Renal cortex interstitium (tissue), 11 donors: ENCODE measurements at regions not wholly inside any gene's neighbourhood (a gene's known extent, or its start where the extent isn't known, plus 50 kb on each side); places are given as distances from the start of the nearest gene placed in this dataset.

Experiments used
- DNase-seq, 11 donors: peaks; one replicate each; pipeline ENCODE4 v3.0.0-alpha.2; 2013; ENCODE audit warnings: low read depth in 9 of 11, low spot score in 4 of 11; ENCODE audit errors: extremely low read depth in 1 of 11

DNA sequence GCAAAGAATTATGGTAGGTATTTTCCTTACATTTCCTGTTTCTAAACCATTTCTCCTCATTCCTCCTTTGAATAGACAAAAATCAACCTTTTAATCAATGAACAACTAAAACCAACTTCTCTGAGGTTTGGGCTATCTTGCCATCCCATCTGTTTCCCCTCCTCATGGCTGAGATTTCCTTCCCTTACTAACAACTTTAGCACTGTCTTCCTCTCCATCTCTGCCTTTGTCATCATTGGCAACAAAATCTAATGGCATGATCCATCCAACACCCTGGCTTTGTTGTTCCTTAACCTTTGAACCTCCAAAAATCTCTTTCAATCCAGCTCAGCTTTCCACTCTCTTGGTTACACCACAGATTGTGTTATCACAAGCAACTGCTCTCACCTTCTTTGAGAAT is 95.3 kb upstream of the FAM136A start:
- DNase-seq, result no peak

DNA sequence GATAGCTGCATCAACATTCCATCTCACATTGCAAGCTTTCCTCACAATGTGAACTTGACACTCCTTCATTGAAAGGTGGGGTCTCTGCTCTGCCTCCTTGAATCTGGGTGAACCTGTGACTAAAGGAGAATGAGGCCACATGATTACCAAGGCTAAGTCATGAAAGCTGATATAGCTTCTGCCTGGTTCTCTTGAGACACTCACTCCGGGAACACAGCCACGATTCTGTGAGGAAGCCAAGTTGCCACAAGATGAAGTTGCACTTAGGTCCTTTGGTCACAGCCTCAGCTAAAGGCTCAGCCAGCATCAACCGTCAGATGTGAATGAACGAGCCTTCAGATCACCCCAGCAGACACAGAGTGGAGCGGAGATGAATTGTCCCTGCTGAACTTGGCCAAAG is 94.7 kb upstream of the FAM136A start:
- no peak for DNase-seq

DNA sequence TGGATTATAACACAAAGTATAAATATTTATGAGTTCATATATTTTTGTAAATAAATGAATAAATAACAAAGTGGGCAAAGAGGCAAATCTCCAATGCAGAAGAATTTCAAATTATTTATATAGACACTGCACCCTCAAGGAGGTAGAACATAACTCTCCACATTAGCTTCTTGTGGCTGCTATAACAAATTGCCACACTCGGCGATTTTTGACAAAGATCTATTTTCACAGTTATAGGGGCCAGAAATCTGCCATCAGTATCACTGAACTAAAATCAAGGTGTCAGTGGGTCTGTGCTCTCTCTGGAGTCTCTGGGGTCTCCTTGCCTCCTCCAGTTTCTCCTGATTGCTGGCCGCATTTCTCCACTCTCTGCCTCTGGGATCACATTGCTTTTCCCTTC is 92.0 kb upstream of the FAM136A start:
- DNase-seq, result no peak

DNA sequence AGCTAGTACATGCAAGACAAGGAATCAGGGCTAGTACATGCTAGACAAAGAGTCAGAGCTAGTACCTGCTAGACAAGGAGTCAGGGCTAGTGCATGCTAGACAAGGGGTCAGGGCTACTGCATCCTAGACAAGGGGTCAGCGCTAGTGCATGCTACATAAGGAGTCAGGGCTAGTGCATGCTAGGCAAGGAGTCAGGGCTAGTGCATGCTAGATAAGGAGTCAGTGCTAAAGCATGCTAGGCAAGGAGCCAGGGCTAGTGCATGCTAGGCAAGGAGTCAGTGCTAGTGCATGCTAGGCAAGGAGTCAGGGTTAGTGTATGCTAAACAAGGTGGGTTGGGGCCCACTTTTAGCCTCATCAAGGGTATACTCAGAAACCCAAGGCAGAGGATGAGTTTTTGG is 90.1 kb upstream of the FAM136A start:
- no peak for DNase-seq

DNA sequence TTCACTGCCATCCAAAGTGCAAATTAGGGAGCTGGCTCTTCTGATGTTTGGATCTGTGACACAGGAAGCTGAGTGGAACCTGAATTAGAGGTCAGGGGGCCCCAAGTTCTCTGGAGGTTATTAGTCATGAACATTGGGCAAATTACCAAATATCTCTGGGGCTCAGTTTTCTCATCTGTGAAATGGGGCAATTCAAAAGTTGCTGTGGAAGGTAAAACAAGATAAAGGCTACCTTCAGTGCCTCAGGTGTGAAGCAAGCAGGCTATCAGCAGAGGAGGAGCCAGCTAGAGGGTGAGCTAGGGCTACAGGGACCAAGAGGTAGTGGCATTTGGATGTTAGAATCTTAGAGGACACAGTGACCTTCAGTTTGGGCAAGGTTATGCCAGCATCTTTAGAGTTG is 89.4 kb upstream of the FAM136A start:
- no peak for DNase-seq

DNA sequence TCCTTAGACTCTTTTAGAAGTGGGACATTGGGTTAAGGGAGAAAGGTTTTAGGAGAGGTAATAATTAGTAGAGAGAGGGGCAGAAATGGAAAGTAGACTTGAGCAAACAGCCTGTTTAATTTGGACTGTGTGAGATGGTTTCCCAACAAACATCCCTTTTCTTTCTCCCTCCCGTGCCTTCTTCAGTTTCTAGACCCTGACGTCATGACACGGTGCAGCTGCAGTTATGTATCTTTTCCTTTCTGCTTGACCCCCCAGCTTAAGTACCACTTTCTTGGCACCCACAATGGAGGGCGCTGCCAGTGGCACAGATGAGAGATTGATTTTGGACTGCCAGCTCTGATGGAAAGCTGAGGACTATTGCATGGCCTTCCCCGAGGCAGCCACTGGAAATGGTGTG is 86.9 kb upstream of the FAM136A start:
- DNase-seq, result no peak

DNA sequence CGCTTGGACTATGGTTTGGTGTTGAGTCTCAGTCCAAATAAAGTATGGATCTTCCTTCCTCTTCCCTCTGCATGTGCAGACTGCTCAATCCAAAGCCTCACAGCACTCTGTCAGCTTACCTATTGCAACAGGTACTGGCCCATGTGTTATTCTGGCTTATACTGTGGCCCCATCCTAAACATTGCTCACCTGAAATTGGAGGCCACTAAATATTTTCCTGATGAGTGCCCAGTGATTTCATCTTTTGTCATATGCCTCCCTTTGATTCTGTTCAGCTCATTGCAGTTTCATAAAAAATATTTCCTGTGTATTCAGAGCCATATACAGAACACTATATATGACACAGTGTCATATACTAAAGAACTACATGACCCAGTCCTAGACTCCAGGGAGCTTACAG is 86.3 kb upstream of the FAM136A start:
- no peak for DNase-seq

DNA sequence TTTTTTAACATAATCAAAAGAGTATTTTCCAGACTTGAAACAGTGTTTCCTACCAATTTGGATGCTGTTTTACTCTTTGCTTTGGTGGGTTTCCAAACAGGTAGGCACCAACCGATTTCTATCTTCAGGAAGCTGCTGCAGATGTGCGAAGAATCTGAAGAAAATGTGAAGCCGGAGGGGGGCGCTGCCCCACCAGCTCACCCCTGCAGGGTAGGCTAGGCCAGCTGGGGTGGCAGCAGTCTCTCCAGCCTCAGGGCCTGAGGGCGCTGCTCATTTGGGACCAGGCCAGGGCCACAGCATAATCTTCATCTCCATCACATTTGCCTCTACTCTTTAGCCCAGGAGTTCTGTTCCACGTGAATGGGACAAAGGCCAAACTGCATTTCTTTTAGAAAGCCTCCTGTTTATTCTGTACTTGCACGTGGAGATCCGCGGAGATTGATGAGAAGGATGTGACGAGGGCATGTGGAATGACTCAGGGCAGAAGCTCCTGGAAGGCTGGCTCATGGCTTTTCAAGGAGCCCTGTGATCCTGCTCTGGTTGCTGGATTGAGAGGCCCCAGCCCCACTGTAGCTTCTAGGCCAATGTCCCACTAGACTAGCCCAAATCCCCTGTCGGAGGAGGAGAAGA is 84.2 kb upstream of the FAM136A start:
- DNase-seq, result no peak

DNA sequence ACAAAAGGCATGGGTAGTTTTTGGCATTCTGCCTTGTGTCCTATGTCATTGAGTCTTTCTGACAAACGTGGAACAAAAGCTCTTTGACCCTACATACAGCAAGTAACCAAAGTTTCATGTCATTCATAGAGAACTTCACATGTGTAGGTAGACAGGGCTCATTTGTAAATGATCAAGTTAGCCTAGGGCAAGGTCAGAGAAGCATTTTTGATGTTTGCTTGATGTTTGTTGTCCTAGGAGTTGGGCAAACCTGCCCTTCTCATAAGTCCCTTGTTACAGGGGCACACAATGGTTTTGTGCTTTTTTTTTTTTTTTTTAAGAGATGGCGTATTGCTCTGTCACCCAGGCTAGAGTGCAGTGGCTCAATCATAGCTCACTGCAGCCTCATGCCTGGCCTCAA is 83.3 kb upstream of the FAM136A start:
- no peak for DNase-seq

DNA sequence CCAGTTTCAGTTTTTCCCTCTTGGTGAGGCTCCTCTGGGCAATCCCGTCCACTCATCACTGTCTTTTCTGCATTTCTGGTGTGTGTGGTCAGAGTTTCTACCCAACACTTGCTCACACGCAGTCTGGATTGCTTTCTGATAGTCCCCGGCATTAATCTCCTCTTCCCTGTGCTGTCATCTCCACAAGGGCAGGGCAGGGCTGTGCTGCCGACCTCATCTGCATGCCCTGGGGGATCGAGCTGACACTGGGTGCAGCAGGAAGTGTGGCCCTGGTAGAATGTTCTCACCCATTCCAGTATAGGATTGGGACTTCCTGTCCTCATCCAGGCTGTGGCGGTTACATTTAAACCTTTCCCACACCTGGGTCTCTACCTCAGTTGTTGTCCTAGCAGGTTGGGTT is 80.0 kb upstream of the FAM136A start:
- DNase-seq, result no peak

DNA sequence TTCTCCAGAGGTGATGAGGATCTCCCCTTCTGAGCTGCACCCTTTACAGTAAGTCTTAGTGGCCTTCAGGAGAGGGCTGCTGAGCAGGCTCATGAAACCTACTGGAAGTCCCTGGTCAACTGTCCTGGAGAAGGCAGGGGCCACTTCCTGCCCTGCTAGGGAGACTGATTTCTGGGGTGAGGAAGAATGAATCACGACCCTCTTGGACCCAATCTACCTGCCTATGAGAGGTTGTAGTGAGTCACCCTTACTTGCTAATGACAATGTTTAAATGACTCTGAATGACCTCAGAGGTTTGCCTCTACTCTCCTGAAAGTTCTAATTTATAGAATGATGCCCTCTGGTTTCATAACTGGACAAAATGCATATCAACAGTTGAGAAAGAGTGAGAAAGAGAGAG is 79.4 kb upstream of the FAM136A start:
- no peak for DNase-seq

DNA sequence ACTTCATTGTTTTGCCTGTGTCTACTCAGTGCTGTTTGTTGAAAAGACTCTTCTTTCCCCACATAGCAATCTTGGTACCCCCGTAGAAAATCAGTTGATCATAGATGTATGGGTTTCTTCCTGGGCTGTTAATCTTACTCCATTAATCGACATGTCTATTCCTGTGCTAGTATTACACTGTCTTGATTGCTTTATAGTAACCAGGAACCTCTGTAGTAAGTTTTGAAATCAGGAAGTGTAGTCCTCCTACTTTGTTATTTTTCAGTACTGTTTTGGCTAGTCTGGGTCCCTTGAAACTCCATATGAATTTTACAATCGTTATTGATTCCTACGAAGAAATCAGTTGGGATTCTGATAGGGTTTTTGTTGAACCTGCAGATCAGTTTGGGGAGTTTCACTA is 78.8 kb upstream of the FAM136A start:
- DNase-seq, result no peak

DNA sequence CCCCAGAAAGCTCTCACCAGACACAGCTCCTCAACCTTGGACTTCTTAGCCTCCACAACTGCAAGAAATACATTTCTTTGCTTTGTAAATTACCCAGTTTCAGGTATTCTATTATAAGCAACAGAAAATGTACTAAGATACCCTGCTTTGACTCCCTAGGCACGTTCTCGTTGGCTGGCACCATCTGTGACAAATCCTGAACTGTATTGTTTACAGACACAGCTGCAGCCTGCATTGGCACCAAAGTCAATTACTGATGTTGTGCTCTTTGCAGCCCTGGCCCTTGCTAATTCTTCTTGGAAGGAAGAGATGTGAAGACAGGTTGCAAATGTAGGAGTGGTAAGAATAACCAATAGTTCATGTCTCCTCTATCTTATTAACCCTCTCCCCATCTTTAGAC is 72.7 kb upstream of the FAM136A start:
- no peak for DNase-seq

DNA sequence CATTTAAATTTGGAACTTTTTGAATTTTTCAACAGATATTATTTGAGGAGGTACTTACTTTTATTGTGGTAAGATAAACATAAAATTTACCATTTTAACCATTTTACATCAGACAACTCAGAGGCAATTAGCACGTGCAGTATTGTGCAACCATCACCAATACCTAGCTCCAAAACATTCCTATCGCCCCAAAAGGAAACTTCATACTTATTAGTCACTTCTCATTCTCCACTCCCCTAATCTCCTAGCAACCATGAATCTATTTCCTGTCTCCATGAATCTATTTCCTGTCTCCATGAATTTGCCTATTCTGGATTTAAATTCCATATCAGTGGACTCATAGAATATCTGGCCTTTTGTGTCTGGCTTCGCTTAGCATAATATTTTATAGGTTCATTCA is 69.9 kb upstream of the FAM136A start:
- no peak for DNase-seq

DNA sequence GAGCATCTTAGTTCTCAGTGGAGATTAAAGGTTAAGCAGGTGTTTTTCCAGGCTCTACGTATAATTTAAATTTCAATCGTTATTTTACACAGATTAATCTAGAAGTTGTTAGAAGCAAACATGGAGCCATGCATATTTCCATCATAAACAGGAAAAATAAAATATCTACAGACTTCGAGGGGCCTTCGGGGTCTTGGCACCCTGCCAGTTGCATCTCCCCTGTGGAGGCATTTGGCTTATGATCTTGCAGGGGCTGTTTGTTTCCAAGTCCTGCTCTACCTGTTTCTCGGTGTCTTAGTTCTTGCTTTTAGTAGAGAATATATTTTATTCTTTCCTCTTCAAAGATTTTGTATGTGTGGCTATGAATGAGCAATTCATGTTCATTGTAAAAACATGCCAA is 67.2 kb upstream of the FAM136A start:
- no peak for DNase-seq

DNA sequence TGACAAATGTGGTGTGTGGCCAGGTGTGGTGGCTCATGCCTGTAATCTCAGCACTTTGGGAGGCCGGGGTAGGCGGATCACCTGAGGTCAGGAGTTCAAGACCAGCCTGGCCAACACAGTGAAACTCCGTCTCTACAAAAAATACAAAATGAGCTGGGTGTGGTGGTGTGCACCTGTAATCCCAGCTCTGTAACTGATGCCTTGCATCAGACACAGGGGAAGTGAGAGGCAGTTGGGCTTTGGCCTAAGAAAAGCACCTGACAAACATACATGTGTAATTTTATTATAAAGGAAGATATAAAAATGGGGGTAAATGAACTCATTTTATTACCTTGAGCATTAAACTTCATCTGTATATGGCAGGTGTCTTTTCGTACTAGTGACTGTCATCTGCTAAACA is 66.7 kb upstream of the FAM136A start:
- DNase-seq, result no peak

DNA sequence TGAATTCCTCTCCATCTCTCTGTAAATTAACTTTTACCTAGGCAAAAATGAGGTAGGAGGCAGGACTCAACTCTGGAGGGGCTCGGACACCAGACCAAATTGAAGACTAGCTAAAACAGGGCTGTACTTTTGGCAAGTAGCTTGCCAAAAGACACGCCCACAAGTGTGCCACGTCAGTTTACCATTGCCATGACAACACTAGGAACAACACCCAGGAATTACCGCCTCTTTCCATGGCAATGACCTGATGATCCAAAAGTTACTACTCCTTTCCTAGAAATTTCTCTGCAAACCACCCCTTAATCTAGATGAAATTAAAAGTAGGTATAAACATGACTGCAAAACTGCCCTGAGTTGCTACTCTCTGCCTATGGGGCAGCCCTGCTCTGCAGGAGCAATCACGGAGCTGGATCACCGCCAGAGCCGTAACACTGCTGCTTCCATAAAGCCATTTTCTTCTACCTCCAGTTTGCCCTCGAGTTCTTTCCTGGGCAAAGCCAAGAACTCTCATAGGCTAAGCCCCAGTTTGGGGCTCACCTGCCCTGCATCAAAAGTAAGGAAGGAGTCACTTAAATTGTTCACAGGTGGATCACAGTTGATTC is 66.0 kb upstream of the FAM136A start:
- peak in 3 of 11 donors; percentile 10 to 15 (median 11) for DNase-seq

DNA sequence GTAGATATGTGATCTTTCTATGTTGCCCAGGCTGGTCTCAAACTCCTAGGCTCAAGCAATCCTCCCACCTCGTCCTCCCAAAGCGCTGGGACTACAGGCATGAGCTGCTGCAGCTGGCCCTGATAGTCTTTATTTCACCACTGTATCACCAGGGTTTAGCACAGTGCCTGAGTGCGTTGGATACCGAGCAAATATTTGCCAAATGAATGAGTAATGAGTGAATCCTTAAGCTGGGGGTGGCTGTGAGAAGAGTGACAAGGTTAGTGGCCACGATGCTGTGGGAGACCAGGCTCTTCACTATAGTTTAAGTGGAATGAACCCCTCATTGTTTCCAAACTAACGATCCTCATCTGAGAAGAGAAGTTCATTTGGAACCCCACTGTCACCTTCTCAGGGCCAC is 60.8 kb upstream of the FAM136A start:
- DNase-seq, result no peak

DNA sequence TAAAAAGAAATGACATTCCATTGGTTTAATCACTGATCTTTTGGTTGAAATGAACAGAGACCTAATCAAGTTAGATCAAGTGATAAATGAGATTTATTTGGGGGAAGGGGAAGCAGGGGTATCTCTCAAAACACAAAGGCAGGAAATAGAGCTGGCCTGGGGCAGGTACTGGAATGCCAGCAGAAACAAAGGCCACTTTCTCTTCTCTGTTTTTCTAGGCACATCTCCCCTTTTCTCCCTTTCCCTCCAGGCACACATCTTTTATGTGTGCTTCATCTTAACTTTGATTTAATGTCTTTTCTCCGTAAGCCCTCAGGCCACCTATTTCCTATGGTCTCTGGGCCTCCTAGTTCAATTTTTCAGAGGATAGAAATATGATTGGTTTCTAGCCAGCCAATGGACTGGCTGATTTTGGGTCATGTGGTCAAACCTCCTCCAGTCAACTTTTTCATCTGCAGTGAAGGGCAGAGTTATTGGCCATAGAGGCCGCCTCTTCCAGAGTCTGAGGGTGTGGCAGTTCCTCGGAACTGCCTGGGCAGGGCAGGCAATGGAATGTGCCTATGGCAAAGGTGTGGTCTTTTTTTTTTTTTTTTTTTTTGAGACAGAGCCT is 58.9 kb upstream of the FAM136A start:
- no peak for DNase-seq

DNA sequence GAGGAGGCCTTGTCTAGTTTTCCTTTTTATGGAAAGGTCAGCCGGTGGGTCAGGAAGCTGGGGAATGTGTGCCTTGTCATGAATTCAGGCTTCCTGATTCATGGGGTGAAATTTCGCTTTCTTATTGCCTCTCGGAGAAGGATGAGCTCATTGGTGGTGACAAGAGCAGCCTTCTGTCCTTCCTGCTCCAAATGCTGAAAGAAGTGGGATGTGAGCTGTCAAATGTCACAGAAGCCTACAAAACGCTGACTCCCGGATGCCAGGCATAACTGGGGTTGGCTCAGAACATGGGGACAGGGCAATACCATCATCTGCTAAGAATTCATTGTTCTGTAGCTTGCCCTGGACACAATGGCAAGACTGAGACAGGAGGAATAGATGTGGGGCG is 55.8 kb upstream of the FAM136A start:
- peak in 5 of 11 donors; percentile 5 to 35 (median 18) for DNase-seq
